Peyer's patch (tissue), 4 donors: ENCODE measurements at regions not wholly inside any gene's neighbourhood (a gene's known extent, or its start where the extent isn't known, plus 50 kb on each side); places are given as distances from the start of the nearest gene placed in this dataset.

ENCODE experiments used
- CTCF ChIP-seq, 6 experiments: fragments of 450-650 bp in 4 of 6; fragments of 200-600 bp in 2 of 6; sonication (generic) in 1 of 6; IDR thresholded peaks; one replicate each; pipeline ENCODE4 v1.5.1; 2017 to 2019; ENCODE audit warnings: antibody characterized with exemption in 6 of 6, mild to moderate bottlenecking in 3 of 6, moderate library complexity in 1 of 6
- POLR2A ChIP-seq, 2 donors: fragments of 450-650 bp; IDR thresholded peaks; one replicate each; pipeline ENCODE4 v1.5.1; 2017; ENCODE audit warnings: antibody characterized with exemption in 2 of 2, mild to moderate bottlenecking in 2 of 2, moderate library complexity in 2 of 2

- no peak for TF ChIP-seq CTCF (IDR thresholded peaks at IDR 0.05)
- TF ChIP-seq POLR2A (IDR thresholded peaks at IDR 0.05): no peak
These were observed 93.3 kb downstream of the BARX1 start for GRCh38 chr9:93861736-93862358.
